ENCODE measurements at regions not wholly inside any gene's neighbourhood (a gene's known extent, or its start where the extent isn't known, plus 50 kb on each side); places are given as distances from the start of the nearest gene placed in this dataset.

- no peaks in the 10 kb centered on the region for H3K27me3 Mint-ChIP-seq (ENCODE audit: low read depth, poor library complexity)
- H3K36me3 Mint-ChIP-seq (ENCODE audit: low read depth): no peaks in the 10 kb centered on the region
- no peak for TF ChIP-seq CTCF (IDR thresholded peaks at IDR 0.05)
- H3K27ac Mint-ChIP-seq: no peak overlapping the region
- no peaks in the 10 kb centered on the region for H3K9me3 Mint-ChIP-seq
- no peaks in the 10 kb centered on the region for H3K4me1 Mint-ChIP-seq
- no peak overlapping the region for H3K4me3 Mint-ChIP-seq
- no peak for DNase-seq
Measured at GRCh38 chr5:105685884-105686283, 1984.9 kb downstream of the EFNA5 start.

- no peak for DNase-seq
- H3K36me3 Mint-ChIP-seq (ENCODE audit: low read depth): no peaks in the 10 kb centered on the region
- H3K4me1 Mint-ChIP-seq: no peaks in the 10 kb centered on the region
- no peaks in the 10 kb centered on the region for H3K27me3 Mint-ChIP-seq (ENCODE audit: low read depth, poor library complexity)
- no peak overlapping the region for H3K4me3 Mint-ChIP-seq
- TF ChIP-seq CTCF (IDR thresholded peaks at IDR 0.05): no peak
- H3K27ac Mint-ChIP-seq: no peak overlapping the region
- no peaks in the 10 kb centered on the region for H3K9me3 Mint-ChIP-seq
Measured at GRCh38 chr5:105684799-105685198, 1985.9 kb downstream of the EFNA5 start.

GRCh38 chr5:105680858-105681475, 1989.8 kb downstream of the EFNA5 start:
- H3K36me3 Mint-ChIP-seq (ENCODE audit: low read depth): no peaks in the 10 kb centered on the region
- TF ChIP-seq CTCF (IDR thresholded peaks at IDR 0.05): no peak
- no peaks in the 10 kb centered on the region for H3K4me1 Mint-ChIP-seq
- H3K9me3 Mint-ChIP-seq: no peaks in the 10 kb centered on the region
- H3K27ac Mint-ChIP-seq: no peak overlapping the region
- H3K4me3 Mint-ChIP-seq: no peak overlapping the region
- H3K27me3 Mint-ChIP-seq (ENCODE audit: low read depth, poor library complexity): no peaks in the 10 kb centered on the region
- no peak for DNase-seq

- no peak for TF ChIP-seq CTCF (IDR thresholded peaks at IDR 0.05)
- DNase-seq: no peak
- Mint-ChIP-seq H3K36me3 (ENCODE audit: low read depth) (no peaks in the 10 kb centered on the region), H3K27me3 (ENCODE audit: low read depth, poor library complexity) (no peaks in the 10 kb centered on the region), H3K4me3 (no peak overlapping the region), H3K9me3 (no peaks in the 10 kb centered on the region), H3K27ac (no peak overlapping the region), H3K4me1 (no peaks in the 10 kb centered on the region)
Measured at GRCh38 chr5:105677291-105677690, 1993.4 kb downstream of the EFNA5 start.

GRCh38 chr5:105670596-105670995, 2000.1 kb downstream of the EFNA5 start:
- no peaks in the 10 kb centered on the region for H3K36me3 Mint-ChIP-seq (ENCODE audit: low read depth)
- no peaks in the 10 kb centered on the region for H3K4me1 Mint-ChIP-seq
- H3K27me3 Mint-ChIP-seq (ENCODE audit: low read depth, poor library complexity): no peaks in the 10 kb centered on the region
- no peak for TF ChIP-seq CTCF (IDR thresholded peaks at IDR 0.05)
- DNase-seq: no peak
- H3K4me3 Mint-ChIP-seq: no peak overlapping the region
- H3K9me3 Mint-ChIP-seq: no peaks in the 10 kb centered on the region
- H3K27ac Mint-ChIP-seq: no peak overlapping the region

- H3K9me3 Mint-ChIP-seq: peaks cover 6% of the 10 kb centered on the region
- no peak overlapping the region for H3K4me3 Mint-ChIP-seq
- no peaks in the 10 kb centered on the region for H3K27me3 Mint-ChIP-seq (ENCODE audit: low read depth, poor library complexity)
- H3K4me1 Mint-ChIP-seq: no peaks in the 10 kb centered on the region
- H3K36me3 Mint-ChIP-seq (ENCODE audit: low read depth): no peaks in the 10 kb centered on the region
- DNase-seq: no peak
- TF ChIP-seq CTCF (IDR thresholded peaks at IDR 0.05): no peak
- no peak overlapping the region for H3K27ac Mint-ChIP-seq
Measured at GRCh38 chr5:105663671-105664070, 2007.1 kb downstream of the EFNA5 start.

Measured in nephron progenitor cell (in vitro differentiated cells).